Endothelial cell of umbilical vein (primary cell): ENCODE measurements at regions not wholly inside any gene's neighbourhood (a gene's known extent, or its start where the extent isn't known, plus 50 kb on each side); places are given as distances from the start of the nearest gene placed in this dataset.

Source experiments
- BruUV-seq: library from RNA; stranded (reverse); fragments of 400-500 nt; replicated peaks from 2 replicates; lab custom pipeline; 2021; lab: Mats Ljungman, UMichigan
- CTCF ChIA-PET: fragments of 300-600, 350-600 bp; sonication (Branson Sonifier 250); formaldehyde crosslinking; loops from one replicate; lab custom pipeline; 2021; ENCODE audit warnings: antibody characterized with exemption, inconsistent platforms; lab: Charles Lee
- POLR2A ChIA-PET: fragments of 300-600, 350-600 bp; sonication (Branson Sonifier 250); formaldehyde crosslinking; loops from one replicate; lab custom pipeline; 2021; ENCODE audit warnings: antibody characterized with exemption, inconsistent platforms; lab: Charles Lee
- DNase-seq: peaks from one replicate; pipeline ENCODE4 v3.0.0-alpha.2; 2011; ENCODE audit warnings: low read depth, low spot score
- FAIRE-seq: peaks from 2 replicates; lab custom pipeline; 2011; peaks lifted over from hg19 to GRCh38; lab: Jason Lieb, UNC
- H2AFZ ChIP-seq: 2 replicates; pipeline ENCODE4 v1.6.0; 2012; ENCODE audit warnings: low read depth, low read length, control low read depth, inconsistent platforms
- H3K27ac ChIP-seq: 2 replicates; pipeline ENCODE4 v1.5.1; 2011; ENCODE audit warnings: low read depth, mild to moderate bottlenecking, control low read depth, low read length, moderate library complexity; ENCODE audit not compliant: insufficient read depth
- H3K27me3 ChIP-seq, 2 experiments: 2 replicates each; pipeline versions ENCODE4 v1.6.0 to v1.6.1; 2011; ENCODE audit warnings: low read length in 2 of 2, mixed read lengths in 1 of 2; ENCODE audit not compliant: control insufficient read depth in 2 of 2, insufficient read depth in 2 of 2
- H3K36me3 ChIP-seq, 2 experiments: 2 replicates in 1 of 2; 3 replicates in 1 of 2; pipeline ENCODE4 v1.5.1; 2011; ENCODE audit warnings: low read length in 2 of 2, mild to moderate bottlenecking in 1 of 2, moderate library complexity in 1 of 2; ENCODE audit not compliant: control insufficient read depth in 2 of 2, insufficient read depth in 2 of 2; ENCODE audit errors: extremely low read depth in 1 of 2
- H3K4me1 ChIP-seq: 3 replicates; pipeline ENCODE4 v1.5.1; 2011; ENCODE audit warnings: mild to moderate bottlenecking, low read length; ENCODE audit not compliant: control insufficient read depth, insufficient read depth; ENCODE audit errors: extremely low read depth
- H3K4me2 ChIP-seq: 2 replicates; pipeline ENCODE4 v1.6.1; 2011; ENCODE audit warnings: low read length, control low read depth, mixed read lengths; ENCODE audit not compliant: insufficient read depth
- H3K4me3 ChIP-seq, 3 experiments: fragments of 200-600 bp in 1 of 3; sonication (generic), shearing (Covaris generic) in 1 of 3; replicated peaks in 1 of 3; 2 replicates each; pipeline ENCODE4 v1.5.1; 2011 to 2016; ENCODE audit warnings: control low read depth in 3 of 3, low read length in 3 of 3, mild to moderate bottlenecking in 2 of 3, inconsistent platforms in 1 of 3, low read depth in 1 of 3, moderate library complexity in 1 of 3; ENCODE audit not compliant: insufficient read depth in 1 of 3
- H3K79me2 ChIP-seq: 2 replicates; pipeline ENCODE4 v1.6.0; 2012; ENCODE audit warnings: low read length, inconsistent platforms; ENCODE audit not compliant: control insufficient read depth, insufficient read depth
- H3K9ac ChIP-seq: replicated peaks from 2 replicates; pipeline ENCODE3; 2011; ENCODE audit warnings: low read length, control low read depth; ENCODE audit not compliant: insufficient read depth; ENCODE audit errors: extremely low read depth
- H3K9me1 ChIP-seq: replicated peaks from 3 replicates; pipeline ENCODE4 v1.6.0; 2011; ENCODE audit warnings: mild to moderate bottlenecking, low read length; ENCODE audit not compliant: control insufficient read depth, insufficient read depth; ENCODE audit errors: extremely low read depth
- H3K9me3 ChIP-seq: replicated peaks from 2 replicates; pipeline ENCODE4 v1.5.1; 2012; ENCODE audit warnings: low read length, inconsistent platforms; ENCODE audit not compliant: control insufficient read depth, insufficient read depth
- H4K20me1 ChIP-seq: replicated peaks from 2 replicates; pipeline ENCODE3; 2011; ENCODE audit warnings: mild to moderate bottlenecking, low read length; ENCODE audit not compliant: control insufficient read depth, insufficient read depth; ENCODE audit errors: extremely low read depth
- EZH2 ChIP-seq: IDR thresholded peaks from 2 replicates; pipeline ENCODE4 v1.6.1; 2012; ENCODE audit warnings: borderline replicate concordance, low read depth, mild to moderate bottlenecking, moderate library complexity, low read length, inconsistent platforms; ENCODE audit not compliant: severe bottlenecking
- FOS ChIP-seq: IDR thresholded peaks from 2 replicates; pipeline ENCODE4 v1.6.1; 2011; ENCODE audit warnings: mild to moderate bottlenecking, low read length, moderate library complexity, borderline replicate concordance; ENCODE audit not compliant: insufficient read depth
- GATA2 ChIP-seq: IDR thresholded peaks from 2 replicates; pipeline ENCODE4 v1.7.0; 2011; ENCODE audit warnings: low read depth, mild to moderate bottlenecking, moderate library complexity, mixed read lengths, low read length; ENCODE audit not compliant: insufficient read length, insufficient read depth
- JUN ChIP-seq: IDR thresholded peaks from 2 replicates; pipeline ENCODE4 v1.6.1; 2011; ENCODE audit warnings: borderline replicate concordance, low read depth; ENCODE audit not compliant: insufficient read length, insufficient read depth
- MYC ChIP-seq: IDR thresholded peaks from one replicate; pipeline ENCODE4 v1.6.1; 2011; ENCODE audit warnings: mild to moderate bottlenecking, low read depth, low read length
- POLR2A ChIP-seq: IDR thresholded peaks from 2 replicates; pipeline ENCODE4 v1.6.1; 2012; ENCODE audit warnings: low read depth, mild to moderate bottlenecking, control low read depth, low read length
- POLR2AphosphoS5 ChIP-seq: IDR thresholded peaks from 2 replicates; pipeline ENCODE4 v1.6.1; 2012; ENCODE audit warnings: low read depth, mild to moderate bottlenecking, control low read depth, low read length, moderate library complexity; ENCODE audit not compliant: insufficient read depth
- dilution Hi-C: fragments of 300-500 bp; cut with MboI; formaldehyde crosslinking; loops from one replicate; pipeline ENCODE4 v1.15.0; 2019; ENCODE audit warnings: low sequenced_read_pairs; ENCODE audit not compliant: extremely low pct_ligation_motif_present
- intact Hi-C: fragments of 100-400 bp; cut with micrococcal nuclease; formaldehyde crosslinking; loops from one replicate; pipeline ENCODE4 v1.10.0; 2022
- TF ChIP-seq, protein P1 (sequence below): IDR thresholded peaks from 2 replicates; pipeline ENCODE4 v1.6.1; 2011; ENCODE audit not compliant: insufficient read depth, insufficient read length
- TF ChIP-seq, protein P2 (sequence below), 2 donors: IDR thresholded peaks; 1 replicate in 1 of 2; 2 replicates in 1 of 2; pipeline ENCODE4 v1.5.1; 2011; ENCODE audit warnings: low read length in 2 of 2, mild to moderate bottlenecking in 2 of 2, moderate library complexity in 2 of 2, control low read depth in 1 of 2, inconsistent platforms in 1 of 2, low read depth in 1 of 2; ENCODE audit not compliant: insufficient read depth in 1 of 2; ENCODE audit errors: extremely low read depth in 1 of 2

DNA sequence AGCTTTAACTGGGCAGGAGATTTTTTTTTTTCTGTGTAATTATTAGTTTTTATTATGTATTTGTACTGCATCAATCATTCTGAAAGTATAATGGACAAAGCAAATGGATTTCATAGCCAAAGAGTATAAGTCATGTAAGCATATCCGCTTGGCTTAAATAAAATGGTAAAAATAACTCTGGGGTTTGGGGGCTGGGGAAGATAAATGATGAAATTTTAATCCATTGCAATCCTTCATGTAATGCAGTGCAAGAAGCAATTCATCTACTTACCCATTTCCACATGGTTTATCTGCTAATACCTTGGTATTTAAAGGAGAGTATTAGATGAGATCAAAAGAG is 781.4 kb downstream of the QKI start:
- H2AFZ ChIP-seq = no peak overlapping the region
- H3K9me1 ChIP-seq = no peaks in the 10 kb centered on the region
- no peaks in the 10 kb centered on the region for H3K4me1 ChIP-seq
- H3K4me3 ChIP-seq = no peak overlapping the region
- H3K4me2 ChIP-seq = no peak overlapping the region
- CTCF ChIA-PET = no interaction called here
- intact Hi-C loops (no loop called here), dilution Hi-C loops (no loop called here)
- no peak overlapping the region for H3K27ac ChIP-seq
- POLR2A ChIA-PET = no interaction called here
- H3K79me2 ChIP-seq = no peaks in the 10 kb centered on the region
- H3K27me3 ChIP-seq = no peaks in the 10 kb centered on the region
- BruUV-seq = no TSS peak
- H3K9ac ChIP-seq = no peak overlapping the region
- TF ChIP-seq FOS = no peak
- TF ChIP-seq, protein P1, sequence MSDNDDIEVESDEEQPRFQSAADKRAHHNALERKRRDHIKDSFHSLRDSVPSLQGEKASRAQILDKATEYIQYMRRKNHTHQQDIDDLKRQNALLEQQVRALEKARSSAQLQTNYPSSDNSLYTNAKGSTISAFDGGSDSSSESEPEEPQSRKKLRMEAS = no peak
- TF ChIP-seq, protein P2, sequence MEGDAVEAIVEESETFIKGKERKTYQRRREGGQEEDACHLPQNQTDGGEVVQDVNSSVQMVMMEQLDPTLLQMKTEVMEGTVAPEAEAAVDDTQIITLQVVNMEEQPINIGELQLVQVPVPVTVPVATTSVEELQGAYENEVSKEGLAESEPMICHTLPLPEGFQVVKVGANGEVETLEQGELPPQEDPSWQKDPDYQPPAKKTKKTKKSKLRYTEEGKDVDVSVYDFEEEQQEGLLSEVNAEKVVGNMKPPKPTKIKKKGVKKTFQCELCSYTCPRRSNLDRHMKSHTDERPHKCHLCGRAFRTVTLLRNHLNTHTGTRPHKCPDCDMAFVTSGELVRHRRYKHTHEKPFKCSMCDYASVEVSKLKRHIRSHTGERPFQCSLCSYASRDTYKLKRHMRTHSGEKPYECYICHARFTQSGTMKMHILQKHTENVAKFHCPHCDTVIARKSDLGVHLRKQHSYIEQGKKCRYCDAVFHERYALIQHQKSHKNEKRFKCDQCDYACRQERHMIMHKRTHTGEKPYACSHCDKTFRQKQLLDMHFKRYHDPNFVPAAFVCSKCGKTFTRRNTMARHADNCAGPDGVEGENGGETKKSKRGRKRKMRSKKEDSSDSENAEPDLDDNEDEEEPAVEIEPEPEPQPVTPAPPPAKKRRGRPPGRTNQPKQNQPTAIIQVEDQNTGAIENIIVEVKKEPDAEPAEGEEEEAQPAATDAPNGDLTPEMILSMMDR (IDR thresholded peaks at IDR 0.05; ENCODE audit: extremely low read depth in 1 of 2, insufficient read depth in 1 of 2, low read depth in 1 of 2, low read length in 2 of 2) = no peak
- TF ChIP-seq JUN = no peak
- TF ChIP-seq MYC = no peak
- TF ChIP-seq POLR2A = no peak
- TF ChIP-seq GATA2 = no peak
- TF ChIP-seq EZH2 = no peak
- TF ChIP-seq POLR2AphosphoS5 = no peak
- H3K36me3 ChIP-seq = no peaks in the 10 kb centered on the region
- DNase-seq (no peak), FAIRE-seq (no peak)
- H3K9me3 ChIP-seq = no peaks in the 10 kb centered on the region
- no peaks in the 10 kb centered on the region for H4K20me1 ChIP-seq
